Inflammatory macrophage treated with lipopolysaccharide for 1 hour (primary cell): ENCODE measurements at regions not wholly inside any gene's neighbourhood (a gene's known extent, or its start where the extent isn't known, plus 50 kb on each side); places are given as distances from the start of the nearest gene placed in this dataset.
"Not testable (repeated sequence)": the region's sequence is repeated elsewhere in the genome, so short reads cannot be mapped to it uniquely, and the experiment has no call there.

Source experiments
- DNase-seq, 2 donors: peaks; one replicate each; pipeline ENCODE4 v3.0.0-alpha.2; 2020 to 2022

- no peak for DNase-seq
Measured at GRCh38 chr7:145252031-145252430, 416.2 kb upstream of the TPK1 start.

- no peak for DNase-seq
Measured at GRCh38 chr7:145224775-145225174, 388.9 kb upstream of the TPK1 start.

DNA sequence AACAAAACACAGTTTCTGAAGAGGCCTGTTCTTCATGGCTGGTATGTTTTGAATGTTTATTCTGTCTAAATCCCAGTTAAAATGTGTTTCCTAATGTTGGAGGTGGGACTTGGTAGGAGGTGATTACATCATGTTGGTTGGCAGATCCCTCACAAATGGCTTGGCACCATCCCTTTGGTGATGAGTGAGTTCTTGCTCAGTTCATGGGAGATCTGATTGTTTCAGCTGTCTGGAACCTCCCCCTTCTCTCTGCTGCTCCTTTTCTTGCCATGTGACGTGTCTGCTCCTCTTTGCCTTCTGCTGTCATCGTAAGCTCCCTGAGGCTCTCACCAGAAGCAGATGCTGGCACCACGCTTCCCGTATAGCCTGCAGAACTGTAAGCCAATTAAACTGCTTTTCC, 383.6 kb upstream of the TPK1 start:
- DNase-seq, result no peak

DNA sequence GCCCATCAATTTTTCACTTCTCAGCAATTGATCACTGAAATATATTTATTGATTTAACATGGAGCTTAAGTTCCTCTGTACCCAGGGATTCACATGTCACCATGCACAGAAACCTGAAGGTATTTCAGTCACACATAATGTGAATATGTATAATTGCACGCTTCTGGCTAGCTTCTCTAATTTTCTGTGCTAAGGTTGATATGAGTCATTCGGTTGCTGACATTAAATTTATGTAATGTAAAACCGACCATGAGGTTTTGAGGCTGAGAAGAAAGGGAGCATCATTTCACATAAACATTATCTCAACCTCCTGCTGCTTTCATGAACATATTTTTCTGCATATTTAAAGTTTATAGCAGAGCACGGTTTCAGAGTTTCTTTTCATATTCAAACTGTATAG, 381.0 kb upstream of the TPK1 start:
- DNase-seq, result no peak

DNA sequence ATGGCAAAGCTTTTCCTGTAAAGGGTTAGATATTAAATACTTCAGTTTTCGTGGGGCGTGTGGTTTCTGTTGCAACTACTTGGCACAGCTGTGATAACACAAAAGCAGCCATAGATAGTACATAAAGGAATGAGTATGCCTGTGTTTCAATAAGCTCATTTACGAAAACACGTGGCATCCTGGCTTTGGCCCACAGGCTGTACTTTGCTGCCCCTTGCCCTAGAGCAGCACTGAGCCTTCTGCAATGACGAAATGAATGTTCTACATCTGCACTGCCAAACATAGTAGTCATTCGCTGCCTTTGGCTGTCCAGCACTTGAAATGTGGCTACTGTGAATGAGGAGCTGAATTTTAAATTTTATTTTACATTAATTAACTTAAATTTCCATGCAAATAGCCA, 376.2 kb upstream of the TPK1 start:
- no peak for DNase-seq

DNA sequence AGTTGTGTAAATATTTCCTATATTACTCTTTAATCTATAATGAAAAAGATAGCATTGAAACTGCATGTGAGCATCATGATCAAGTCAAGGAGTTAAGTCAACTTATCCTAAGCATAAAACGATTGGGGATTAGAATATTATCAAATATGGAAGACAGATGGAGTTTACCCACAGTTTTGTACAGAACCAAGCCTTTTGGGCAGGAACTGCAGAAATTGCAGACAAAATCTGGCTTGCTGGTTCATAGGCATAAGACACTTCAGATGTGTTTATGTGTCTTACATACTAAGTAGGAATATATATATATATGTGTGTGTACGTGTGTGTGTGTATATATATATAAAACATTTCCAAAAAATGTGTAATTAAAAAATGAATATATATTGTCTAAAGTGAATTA, 375.4 kb upstream of the TPK1 start:
- no peak for DNase-seq

DNA sequence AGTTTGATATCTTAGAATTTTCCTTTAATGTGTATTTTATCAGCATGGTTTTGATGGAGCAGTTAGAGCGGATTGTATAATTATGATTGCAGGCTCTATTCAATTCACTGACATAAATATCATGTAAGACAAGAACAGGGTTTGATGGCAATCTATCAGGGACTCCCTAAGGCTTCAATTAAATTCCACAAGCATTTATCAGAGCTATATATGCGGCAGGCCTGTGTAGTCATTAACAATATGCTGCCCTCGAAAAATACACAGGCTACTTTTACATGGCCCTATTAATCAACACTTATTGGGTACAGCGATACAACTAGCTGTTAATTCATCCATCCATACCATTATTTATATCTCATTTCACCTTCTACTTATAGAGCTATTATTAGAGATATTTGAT, 358.1 kb upstream of the TPK1 start:
- no peak for DNase-seq

DNA sequence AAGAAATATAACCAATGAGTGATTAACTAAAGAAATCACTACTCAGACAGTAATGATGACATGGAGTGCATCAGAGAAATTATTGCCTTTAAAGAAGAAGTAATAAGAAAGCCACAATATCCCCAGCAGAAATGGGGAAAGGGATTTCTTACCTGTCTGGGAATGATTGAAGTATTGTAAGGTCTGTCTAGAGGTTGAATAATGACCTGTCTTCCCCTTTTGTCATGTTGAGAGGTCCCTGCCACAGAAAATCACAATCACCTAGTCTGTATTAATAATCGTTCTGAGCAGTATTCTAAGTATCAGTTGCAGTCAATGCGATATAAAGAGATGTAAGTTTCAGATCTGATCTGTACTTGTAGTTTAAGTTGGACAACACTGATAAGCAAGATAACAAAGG, 349.1 kb upstream of the TPK1 start:
- no peak for DNase-seq

GRCh38 chr7:145183069-145183468, 347.2 kb upstream of the TPK1 start:
- DNase-seq, result no peak

GRCh38 chr7:145175366-145175765, 339.5 kb upstream of the TPK1 start:
- DNase-seq, result no peak

DNA sequence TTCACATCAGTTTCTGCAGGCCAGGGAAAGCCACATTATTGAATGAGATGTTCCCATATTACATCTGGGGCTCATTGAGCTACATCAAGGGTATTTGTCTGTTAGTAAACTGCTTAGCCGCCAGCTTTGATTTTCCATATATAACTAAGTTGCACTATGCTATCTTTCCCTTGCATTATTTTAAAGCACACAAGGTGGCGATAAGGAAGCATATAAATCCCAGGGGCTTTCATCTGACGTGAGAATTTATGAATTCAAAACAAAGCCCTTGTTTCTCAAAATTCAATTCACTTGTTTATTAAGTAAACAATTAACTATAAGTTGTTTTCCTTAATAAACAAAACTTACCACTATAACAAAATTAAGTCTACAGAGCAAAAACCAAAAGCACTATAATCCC, 334.1 kb upstream of the TPK1 start:
- DNase-seq, result no peak

DNA sequence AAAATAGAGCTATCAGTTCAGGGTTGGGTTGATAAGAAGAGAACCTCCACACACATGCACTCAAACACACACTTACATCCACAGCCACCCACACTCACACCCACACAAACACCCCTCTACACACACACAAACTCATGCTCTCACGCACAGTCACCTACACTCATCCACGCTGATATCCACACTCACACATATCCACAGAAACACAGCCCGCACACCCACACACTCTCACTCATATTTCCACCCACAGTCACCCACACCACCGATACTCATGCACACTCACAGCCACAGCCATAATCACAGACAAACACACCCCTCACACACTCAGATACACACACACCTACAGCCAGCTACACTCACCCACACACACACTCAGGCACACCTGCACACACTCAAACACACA, 333.0 kb upstream of the TPK1 start:
- no peak for DNase-seq

GRCh38 chr7:145168427-145168826, 332.6 kb upstream of the TPK1 start:
- no peak for DNase-seq

- no peak for DNase-seq
Measured at GRCh38 chr7:145156834-145157233, 321.0 kb upstream of the TPK1 start.

- no peak for DNase-seq
Measured at GRCh38 chr7:145152589-145152988, 316.7 kb upstream of the TPK1 start.

DNA sequence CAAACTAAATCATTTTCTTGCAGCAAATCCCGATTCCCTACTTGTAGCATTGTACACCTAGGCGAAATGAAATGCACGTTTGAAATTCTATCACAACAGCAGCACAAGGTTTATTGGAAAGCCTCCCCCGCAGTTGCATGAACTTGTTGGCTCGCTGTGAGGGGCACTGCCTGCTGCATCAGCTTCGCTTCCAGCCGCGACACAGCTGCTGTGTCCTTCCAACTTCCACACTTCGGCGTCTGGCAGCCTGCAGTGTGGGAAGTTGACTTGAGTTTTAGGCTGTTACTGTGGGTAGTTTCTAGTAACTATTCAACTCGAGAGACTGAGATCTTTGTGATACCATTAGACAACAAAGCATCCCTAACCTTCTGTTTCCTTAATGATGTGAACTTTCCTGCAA, 315.8 kb upstream of the TPK1 start:
- no peak for DNase-seq

GRCh38 chr7:145147865-145148264, 312.0 kb upstream of the TPK1 start:
- no peak for DNase-seq

DNA sequence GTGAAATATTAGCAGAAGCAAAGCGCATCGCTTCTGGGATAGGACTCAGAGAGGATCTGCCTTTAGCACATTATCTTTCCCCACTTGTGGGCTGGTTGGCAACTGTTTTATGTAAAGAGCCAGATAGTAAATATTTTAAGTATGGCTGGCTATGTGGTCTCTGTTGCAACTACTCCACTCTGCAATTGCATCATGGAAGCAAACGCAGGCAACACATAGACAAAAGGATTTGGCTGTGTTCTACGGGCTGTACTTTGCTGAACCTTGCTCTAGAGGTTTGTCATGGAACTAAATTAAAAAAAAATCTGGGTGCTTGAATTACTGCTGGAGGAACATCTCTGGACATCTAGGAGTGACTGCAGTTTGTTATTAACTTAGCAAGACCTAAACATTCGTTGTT, 307.8 kb upstream of the TPK1 start:
- no peak for DNase-seq

DNA sequence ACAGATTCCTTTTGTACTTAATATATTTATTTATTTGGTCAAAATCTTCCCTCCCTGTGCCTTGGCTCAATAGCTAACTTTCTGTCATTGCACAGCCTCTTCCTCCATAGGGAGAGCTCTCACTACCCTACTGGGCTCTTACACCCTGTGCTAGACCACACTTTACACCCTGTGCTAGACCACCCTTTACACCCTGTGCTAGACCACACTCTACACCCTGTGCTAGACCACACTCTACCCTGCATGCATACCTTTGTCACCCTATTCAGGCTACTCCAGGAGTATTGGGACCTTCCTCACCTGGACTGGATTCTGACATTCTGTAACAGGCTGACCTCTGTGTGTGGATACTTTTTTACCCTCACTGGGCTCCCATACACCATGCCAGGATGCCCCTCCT, 298.5 kb upstream of the TPK1 start:
- DNase-seq, result no peak

DNA sequence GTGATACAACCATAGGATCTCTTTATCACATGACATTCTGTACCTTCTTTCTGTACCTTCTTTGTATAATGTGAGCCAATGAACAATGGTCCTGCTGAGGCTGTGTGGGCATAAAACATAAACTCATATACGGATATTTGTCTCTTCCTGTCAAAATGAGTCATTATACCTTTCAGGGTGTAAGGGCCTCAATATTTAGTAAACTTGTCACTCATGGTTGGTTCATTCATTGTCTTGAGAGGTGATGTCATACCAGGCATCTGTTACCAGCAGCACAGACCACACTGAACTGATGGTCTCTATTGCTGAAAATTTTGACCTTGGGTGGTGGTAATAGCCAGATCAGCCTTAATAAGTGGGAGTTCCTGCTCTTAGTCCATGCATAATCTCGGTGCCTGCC, 287.6 kb upstream of the TPK1 start:
- no peak for DNase-seq

- no peak for DNase-seq
Measured at GRCh38 chr7:145106001-145106400, 270.1 kb upstream of the TPK1 start.

DNA sequence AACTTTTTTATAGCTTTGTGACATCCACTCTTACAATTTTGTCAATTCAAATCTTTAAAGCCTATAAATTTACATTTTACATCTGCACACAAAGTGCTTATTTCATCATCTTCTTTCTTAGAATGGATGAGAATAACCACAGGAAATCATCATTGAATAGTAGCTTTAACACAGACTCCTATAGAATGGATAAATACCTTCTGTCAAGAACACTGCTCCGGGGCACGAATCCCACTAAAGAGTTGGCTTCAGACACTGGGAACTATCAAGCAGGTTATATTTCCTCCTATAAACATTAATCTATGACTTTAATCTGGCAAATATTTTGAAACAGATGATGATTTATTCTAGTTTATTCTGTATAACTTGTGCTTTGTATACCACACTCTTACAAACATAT, 269.7 kb upstream of the TPK1 start:
- no peak for DNase-seq

DNA sequence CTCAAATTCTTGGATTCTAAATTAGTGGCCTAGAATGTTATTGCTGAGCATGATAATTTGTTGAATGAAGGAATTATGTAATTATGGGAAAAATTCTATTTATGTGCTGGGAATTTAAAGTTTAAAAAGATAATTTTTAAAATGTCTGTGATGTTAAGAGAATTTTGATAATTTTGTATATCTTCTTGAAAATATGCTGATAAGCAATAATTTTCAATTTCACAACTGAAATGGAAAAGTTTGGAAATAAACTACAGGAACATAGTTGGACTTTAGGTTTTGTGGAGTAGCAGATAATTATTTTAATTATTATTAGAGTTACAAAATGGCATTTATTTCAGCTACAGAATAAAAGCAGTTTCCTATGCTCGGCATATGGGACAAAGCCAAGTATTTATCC, 268.5 kb upstream of the TPK1 start:
- no peak for DNase-seq

DNA sequence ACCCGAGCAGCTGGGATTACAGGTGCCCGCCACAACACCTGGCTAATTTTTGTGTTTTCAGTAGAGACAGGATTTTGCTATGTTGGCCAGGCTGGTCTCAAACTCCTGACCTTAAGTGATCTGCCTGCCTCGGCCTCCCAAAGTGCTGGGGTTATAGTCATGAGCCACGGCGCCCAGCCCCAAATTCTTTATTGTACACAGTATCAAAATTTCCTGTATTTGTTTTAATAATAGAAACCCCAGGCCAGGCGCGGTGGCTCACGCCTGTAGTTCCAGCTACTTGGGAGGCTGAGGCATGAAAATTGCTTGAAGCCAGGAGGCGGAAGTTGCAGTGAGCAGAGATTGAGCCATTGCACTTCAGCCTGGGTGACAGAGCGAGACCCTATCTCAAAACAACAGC, 266.3 kb upstream of the TPK1 start:
- not testable (repeated sequence) for DNase-seq

DNA sequence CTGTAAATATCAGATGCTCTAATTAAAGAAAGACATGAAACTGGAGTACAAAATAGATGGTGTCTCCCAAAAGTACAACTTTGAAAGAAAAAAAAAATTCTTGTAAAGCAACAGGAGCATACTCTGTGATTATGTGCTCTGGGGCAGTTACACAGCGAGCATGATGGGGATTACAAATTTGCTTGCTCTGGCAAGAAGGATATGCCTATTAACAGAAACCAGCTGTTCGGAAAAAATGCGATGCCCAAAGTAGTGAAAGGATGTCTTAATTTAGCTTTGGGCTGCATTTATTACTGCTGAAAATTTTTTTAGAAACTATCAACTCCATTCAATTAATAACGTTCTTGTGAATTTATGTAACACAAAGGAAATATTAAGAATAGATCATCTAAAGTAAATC, 256.9 kb upstream of the TPK1 start:
- DNase-seq, result no peak

DNA sequence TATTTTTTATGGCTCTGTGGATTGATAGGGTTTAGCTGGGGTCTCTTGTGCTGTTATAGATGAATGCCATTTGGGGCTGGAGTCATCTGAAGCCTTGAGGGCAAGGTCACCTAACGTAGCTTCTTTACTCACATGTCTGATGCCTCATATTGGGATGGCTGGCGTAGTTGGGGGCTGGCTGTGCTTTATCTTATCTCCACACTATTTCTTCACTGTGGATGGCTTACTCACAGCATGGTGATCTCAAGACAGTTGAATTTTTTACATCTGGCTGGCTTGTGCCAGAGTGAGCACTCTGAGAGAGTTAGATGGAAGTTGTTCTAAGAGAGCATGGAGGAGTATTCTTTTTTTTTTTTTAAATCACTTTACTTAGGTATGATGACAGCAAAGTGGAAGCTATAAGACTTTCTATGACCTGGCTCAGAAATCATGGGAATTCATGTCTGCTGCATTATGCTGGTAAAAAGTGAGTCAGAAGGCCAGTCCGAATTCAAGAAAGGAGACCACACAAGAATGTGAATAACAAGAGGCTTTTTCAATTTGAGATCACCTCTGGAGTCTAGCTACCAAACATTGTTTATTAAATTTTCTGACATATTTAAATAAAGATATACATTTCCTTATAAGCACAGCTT, 252.4 kb upstream of the TPK1 start:
- no peak for DNase-seq
